ENCODE measurements at regions not wholly inside any gene's neighbourhood (a gene's known extent, or its start where the extent isn't known, plus 50 kb on each side); places are given as distances from the start of the nearest gene placed in this dataset.

DNA sequence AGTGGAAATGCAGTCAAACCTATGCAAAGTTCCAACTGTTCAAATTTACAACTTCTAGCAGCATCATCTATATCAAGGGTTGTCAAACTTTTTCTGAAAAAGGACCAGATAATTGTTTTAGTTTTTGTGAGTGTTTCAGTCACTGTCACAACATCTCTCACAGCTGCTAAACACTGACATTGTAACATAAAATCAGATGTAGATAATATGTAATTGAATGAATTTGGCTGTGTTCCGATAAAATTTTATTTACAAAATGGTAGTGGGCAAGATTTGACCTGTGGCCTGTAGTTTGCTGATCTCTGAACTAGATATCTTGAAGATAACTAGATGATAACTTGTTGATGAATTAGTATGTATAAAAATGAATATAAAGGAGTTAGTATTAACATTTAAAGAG lies 1679.1 kb upstream of the PCDH20 start:
- H2BK20ac ChIP-seq (ENCODE audit: low read depth, low read length, poor library complexity, severe bottlenecking): no peak overlapping the region
- no peak for DNase-seq
- H3K4me2 ChIP-seq (ENCODE audit: insufficient read depth, insufficient read length, low read length): no peak overlapping the region
- H3K4me1 ChIP-seq (ENCODE audit: insufficient read depth, low read length): no peaks in the 10 kb centered on the region
- no peak overlapping the region for H4K8ac ChIP-seq (replicated peaks; ENCODE audit: insufficient read length, low read depth, low read length)
- H3K14ac ChIP-seq (ENCODE audit: insufficient read depth, low read length): no peak overlapping the region
- no peak overlapping the region for H3K4ac ChIP-seq (ENCODE audit: low read depth, low read length)
- no peak overlapping the region for H3K56ac ChIP-seq (ENCODE audit: insufficient read length, low read depth, low read length)
- TF ChIP-seq, protein P1, sequence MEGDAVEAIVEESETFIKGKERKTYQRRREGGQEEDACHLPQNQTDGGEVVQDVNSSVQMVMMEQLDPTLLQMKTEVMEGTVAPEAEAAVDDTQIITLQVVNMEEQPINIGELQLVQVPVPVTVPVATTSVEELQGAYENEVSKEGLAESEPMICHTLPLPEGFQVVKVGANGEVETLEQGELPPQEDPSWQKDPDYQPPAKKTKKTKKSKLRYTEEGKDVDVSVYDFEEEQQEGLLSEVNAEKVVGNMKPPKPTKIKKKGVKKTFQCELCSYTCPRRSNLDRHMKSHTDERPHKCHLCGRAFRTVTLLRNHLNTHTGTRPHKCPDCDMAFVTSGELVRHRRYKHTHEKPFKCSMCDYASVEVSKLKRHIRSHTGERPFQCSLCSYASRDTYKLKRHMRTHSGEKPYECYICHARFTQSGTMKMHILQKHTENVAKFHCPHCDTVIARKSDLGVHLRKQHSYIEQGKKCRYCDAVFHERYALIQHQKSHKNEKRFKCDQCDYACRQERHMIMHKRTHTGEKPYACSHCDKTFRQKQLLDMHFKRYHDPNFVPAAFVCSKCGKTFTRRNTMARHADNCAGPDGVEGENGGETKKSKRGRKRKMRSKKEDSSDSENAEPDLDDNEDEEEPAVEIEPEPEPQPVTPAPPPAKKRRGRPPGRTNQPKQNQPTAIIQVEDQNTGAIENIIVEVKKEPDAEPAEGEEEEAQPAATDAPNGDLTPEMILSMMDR (conservative IDR thresholded peaks at IDR 0.05): no peak
- H4K5ac ChIP-seq (ENCODE audit: insufficient read length, low read depth, low read length): no peak overlapping the region
- H3K27ac ChIP-seq (ENCODE audit: insufficient read length, low read depth, low read length): no peak overlapping the region
- no peaks in the 10 kb centered on the region for H3K27me3 ChIP-seq (ENCODE audit: insufficient read depth, low read length)
- H2BK120ac ChIP-seq (ENCODE audit: low read depth, low read length, poor library complexity, severe bottlenecking): no peak overlapping the region
- no peak overlapping the region for H3K23ac ChIP-seq (ENCODE audit: insufficient read length, low read depth, low read length)
- peaks cover 3 to 5% of the 10 kb centered on the region in 2 experiments; a peak in 4 of 5 replicates for H3K9me3 Mint-ChIP-seq
- H3K79me1 ChIP-seq (ENCODE audit: insufficient read depth, low read depth, low read length, poor library complexity, severe bottlenecking): no peaks in the 10 kb centered on the region
- H3K4me3 Mint-ChIP-seq: no peak overlapping the region
- no peak overlapping the region for H3K27ac Mint-ChIP-seq
- H2AFZ ChIP-seq (ENCODE audit: low read length): no peak overlapping the region
- no peak overlapping the region for H2BK12ac ChIP-seq (ENCODE audit: insufficient read length, low read depth, low read length)
- H3K9me3 ChIP-seq (ENCODE audit: control insufficient read depth, low read depth, low read length): peaks cover under 1% of the 10 kb centered on the region
- H3K36me3 Mint-ChIP-seq (ENCODE audit: insufficient read depth in 1 of 3, low read depth in 3 of 3): peaks cover 1 to 5% (median 4%) of the 10 kb centered on the region in 3 experiments; a peak in 5 of 7 replicates
- H4K20me1 ChIP-seq (ENCODE audit: control insufficient read depth, insufficient read depth, insufficient read length): no peaks in the 10 kb centered on the region
- H3K18ac ChIP-seq (ENCODE audit: insufficient read length, low read depth, low read length): no peak overlapping the region
- no peaks in the 10 kb centered on the region for H3K23me2 ChIP-seq (ENCODE audit: insufficient read length, low read depth, low read length, poor library complexity, severe bottlenecking)
- no peaks in the 10 kb centered on the region for H3K27me3 Mint-ChIP-seq (ENCODE audit: low read depth)
- no peaks in the 10 kb centered on the region for H3K79me2 ChIP-seq (ENCODE audit: insufficient read depth, low read length)
- H2BK15ac ChIP-seq (ENCODE audit: low read depth, low read length): no peak overlapping the region
- no peak overlapping the region for H4K91ac ChIP-seq (ENCODE audit: insufficient read length, low read depth, low read length)
- no peak overlapping the region for H3K9ac ChIP-seq (ENCODE audit: extremely low read depth, insufficient read length, low read length)
- no peak overlapping the region for H2AK5ac ChIP-seq (ENCODE audit: insufficient read length, low read length)
- no peak overlapping the region for H3T11ph ChIP-seq (ENCODE audit: low read length)
- whole genome bisulfite sequencing (ENCODE audit: extremely low coverage, insufficient read length, low lambda C conversion rate): 100% methylated on average over 1 of the region's 1 CpG
- no peak overlapping the region for H2BK5ac ChIP-seq (ENCODE audit: insufficient read length, low read length)
- peaks cover 5 to 7% of the 10 kb centered on the region in 2 experiments for H3K4me1 Mint-ChIP-seq
